Progenitor cell of endocrine pancreas (in vitro differentiated cells): ENCODE measurements at regions not wholly inside any gene's neighbourhood (a gene's known extent, or its start where the extent isn't known, plus 50 kb on each side); places are given as distances from the start of the nearest gene placed in this dataset.

Source experiments
- DNase-seq: peaks from one replicate; pipeline ENCODE4 v3.0.0; 2021; ENCODE audit warnings: low spot score; ENCODE audit not compliant: unreplicated experiment
- H3K27ac Mint-ChIP-seq: 2 replicates; pipeline ENCODE4 v1.8.0; 2021; ENCODE audit warnings: mild to moderate bottlenecking, moderate library complexity, mixed read lengths
- H3K27me3 Mint-ChIP-seq: 2 replicates; pipeline ENCODE4 v1.8.0; 2021; ENCODE audit warnings: mixed read lengths
- H3K36me3 Mint-ChIP-seq: 2 replicates; pipeline ENCODE4 v1.8.0; 2022; ENCODE audit warnings: mixed read lengths; ENCODE audit not compliant: insufficient read depth
- H3K4me1 Mint-ChIP-seq: 2 replicates; pipeline ENCODE4 v1.8.0; 2021; ENCODE audit warnings: low read depth, mixed read lengths
- H3K4me3 Mint-ChIP-seq: 2 replicates; pipeline ENCODE4 v1.8.0; 2021; ENCODE audit warnings: low read depth, mild to moderate bottlenecking, moderate library complexity, mixed read lengths
- H3K9me3 Mint-ChIP-seq: 2 replicates; pipeline ENCODE4 v1.8.0; 2021; ENCODE audit warnings: low read depth, mixed read lengths
- CTCF ChIP-seq: fragments of 200-600 bp; sonication (generic); IDR thresholded peaks from one replicate; pipeline ENCODE4 v1.5.0; 2021; ENCODE audit warnings: antibody characterized with exemption, mild to moderate bottlenecking; ENCODE audit not compliant: unreplicated experiment

- Mint-ChIP-seq H3K4me1 (peaks cover 22% of the 10 kb centered on the region), H3K27ac (no peak overlapping the region), H3K9me3 (no peaks in the 10 kb centered on the region), H3K36me3 (no peaks in the 10 kb centered on the region), H3K27me3 (no peaks in the 10 kb centered on the region), H3K4me3 (no peak overlapping the region)
- TF ChIP-seq CTCF, result no peak
- DNase-seq, result no peak
These were observed 194.8 kb downstream of the ATG4C start for GRCh38 chr1:62978741-62979140.

GRCh38 chr1:62981434-62981833, 197.5 kb downstream of the ATG4C start:
- Mint-ChIP-seq H3K9me3 (no peaks in the 10 kb centered on the region), H3K27ac (no peak overlapping the region), H3K4me1 (peaks cover 22% of the 10 kb centered on the region), H3K27me3 (no peaks in the 10 kb centered on the region), H3K4me3 (no peak overlapping the region), H3K36me3 (no peaks in the 10 kb centered on the region)
- TF ChIP-seq CTCF, result no peak
- DNase-seq, result no peak

- Mint-ChIP-seq H3K27me3 (peaks cover 33% of the 10 kb centered on the region), H3K9me3 (no peaks in the 10 kb centered on the region), H3K27ac (no peak overlapping the region), H3K4me1 (no peaks in the 10 kb centered on the region), H3K4me3 (no peak overlapping the region), H3K36me3 (no peaks in the 10 kb centered on the region)
- TF ChIP-seq CTCF, result no peak
- DNase-seq, result no peak
These were observed 204.9 kb downstream of the ATG4C start for GRCh38 chr1:62988867-62989266.

GRCh38 chr1:62989497-62989896, 205.6 kb downstream of the ATG4C start:
- no peaks in the 10 kb centered on the region for H3K36me3 Mint-ChIP-seq
- H3K4me3 Mint-ChIP-seq, result no peak overlapping the region
- no peak overlapping the region for H3K27ac Mint-ChIP-seq
- H3K27me3 Mint-ChIP-seq, result peaks cover 33% of the 10 kb centered on the region
- H3K9me3 Mint-ChIP-seq, result no peaks in the 10 kb centered on the region
- no peaks in the 10 kb centered on the region for H3K4me1 Mint-ChIP-seq
- DNase-seq, result no peak
- TF ChIP-seq CTCF, result no peak

GRCh38 chr1:62991152-62991551, 207.2 kb downstream of the ATG4C start:
- no peak for TF ChIP-seq CTCF
- Mint-ChIP-seq H3K27ac (no peak overlapping the region), H3K27me3 (peaks cover 36% of the 10 kb centered on the region), H3K4me3 (no peak overlapping the region), H3K9me3 (no peaks in the 10 kb centered on the region), H3K4me1 (no peaks in the 10 kb centered on the region), H3K36me3 (no peaks in the 10 kb centered on the region)
- DNase-seq, result no peak
